ENCODE measurements at regions not wholly inside any gene's neighbourhood (a gene's known extent, or its start where the extent isn't known, plus 50 kb on each side); places are given as distances from the start of the nearest gene placed in this dataset.

- TF ChIP-seq CEBPB (IDR thresholded peaks at IDR 0.05), result no peak
- no peak for TF ChIP-seq CREB1 (IDR thresholded peaks at IDR 0.05; ENCODE audit: low read depth)
- no peak for TF ChIP-seq ZBTB7A (IDR thresholded peaks at IDR 0.05; ENCODE audit: low read depth)
- no peak for TF ChIP-seq TCF12 (IDR thresholded peaks at IDR 0.05; ENCODE audit: low read depth)
- no peak for TF ChIP-seq REST (IDR thresholded peaks at IDR 0.05; ENCODE audit: low read depth)
- no peak for TF ChIP-seq EGR1 (IDR thresholded peaks at IDR 0.05)
- no peak for TF ChIP-seq TAF1 (IDR thresholded peaks at IDR 0.05; ENCODE audit: low read depth)
- no peak for TF ChIP-seq RAD21 (IDR thresholded peaks at IDR 0.05; ENCODE audit: low read depth)
- no peak for TF ChIP-seq USF1 (IDR thresholded peaks at IDR 0.05)
- no peak for TF ChIP-seq NFIC (IDR thresholded peaks at IDR 0.05)
- no peak for TF ChIP-seq EP300 (IDR thresholded peaks at IDR 0.05; ENCODE audit: borderline replicate concordance)
- no peak for TF ChIP-seq TEAD4 (IDR thresholded peaks at IDR 0.05)
- TF ChIP-seq FOXM1 (IDR thresholded peaks at IDR 0.05; ENCODE audit: borderline replicate concordance, low read depth), result no peak
These were observed 118.7 kb upstream of the RIPOR2 start for GRCh38 chr6:25054469-25054868.

GRCh38 chr6:25056130-25056529, 120.4 kb upstream of the RIPOR2 start:
- no peak for TF ChIP-seq YY1 (IDR thresholded peaks at IDR 0.05; ENCODE audit: low read depth)
- TF ChIP-seq TAF1 (IDR thresholded peaks at IDR 0.05; ENCODE audit: low read depth), result no peak

GRCh38 chr6:25057111-25057905, 121.5 kb upstream of the RIPOR2 start:
- TF ChIP-seq TCF12 (IDR thresholded peaks at IDR 0.05; ENCODE audit: low read depth), result no peak
- no peak for TF ChIP-seq FOXM1 (IDR thresholded peaks at IDR 0.05; ENCODE audit: borderline replicate concordance, low read depth)
- TF ChIP-seq EP300 (IDR thresholded peaks at IDR 0.05; ENCODE audit: borderline replicate concordance), result no peak
- TF ChIP-seq TEAD4 (IDR thresholded peaks at IDR 0.05), result no peak
- TF ChIP-seq NFIC (IDR thresholded peaks at IDR 0.05), result no peak
- TF ChIP-seq REST (IDR thresholded peaks at IDR 0.05; ENCODE audit: low read depth), result no peak
- no peak for TF ChIP-seq USF1 (IDR thresholded peaks at IDR 0.05)
- TF ChIP-seq YY1 (IDR thresholded peaks at IDR 0.05; ENCODE audit: low read depth), result no peak
- TF ChIP-seq RAD21 (IDR thresholded peaks at IDR 0.05; ENCODE audit: low read depth), result no peak
- no peak for TF ChIP-seq CEBPB (IDR thresholded peaks at IDR 0.05)
- TF ChIP-seq CREB1 (IDR thresholded peaks at IDR 0.05; ENCODE audit: low read depth), result no peak
- no peak for TF ChIP-seq TAF1 (IDR thresholded peaks at IDR 0.05; ENCODE audit: low read depth)
- no peak for TF ChIP-seq EGR1 (IDR thresholded peaks at IDR 0.05)
- no peak for TF ChIP-seq MAX (IDR thresholded peaks at IDR 0.05)
- TF ChIP-seq ZBTB7A (IDR thresholded peaks at IDR 0.05; ENCODE audit: low read depth), result no peak

- no peak for TF ChIP-seq USF1 (IDR thresholded peaks at IDR 0.05)
- TF ChIP-seq TEAD4 (IDR thresholded peaks at IDR 0.05), result no peak
- TF ChIP-seq CEBPB (IDR thresholded peaks at IDR 0.05), result no peak
- TF ChIP-seq EP300 (IDR thresholded peaks at IDR 0.05; ENCODE audit: borderline replicate concordance), result no peak
- TF ChIP-seq ZBTB7A (IDR thresholded peaks at IDR 0.05; ENCODE audit: low read depth), result no peak
- no peak for TF ChIP-seq CREB1 (IDR thresholded peaks at IDR 0.05; ENCODE audit: low read depth)
- no peak for TF ChIP-seq REST (IDR thresholded peaks at IDR 0.05; ENCODE audit: low read depth)
- TF ChIP-seq RAD21 (IDR thresholded peaks at IDR 0.05; ENCODE audit: low read depth), result no peak
- TF ChIP-seq TAF1 (IDR thresholded peaks at IDR 0.05; ENCODE audit: low read depth), result no peak
- TF ChIP-seq FOXM1 (IDR thresholded peaks at IDR 0.05; ENCODE audit: borderline replicate concordance, low read depth), result no peak
These were observed 122.7 kb upstream of the RIPOR2 start for GRCh38 chr6:25058441-25058840.
